ENCODE measurements at regions not wholly inside any gene's neighbourhood (a gene's known extent, or its start where the extent isn't known, plus 50 kb on each side); places are given as distances from the start of the nearest gene placed in this dataset.
A peak's percentile ranks its signal among the peaks of the same experiment; 100 is the strongest.

GRCh38 chr10:69684020-69684980, 54.3 kb downstream of the FAM241B start:
- no peak for DNase-seq (ENCODE audit: low spot score)

- no peak for DNase-seq (ENCODE audit: low spot score)
Measured at GRCh38 chr10:69684981-69685353, 54.9 kb downstream of the FAM241B start.

- DNase-seq (ENCODE audit: low spot score), result no peak
Measured at GRCh38 chr10:69685426-69685801, 55.4 kb downstream of the FAM241B start.

- no peak for DNase-seq (ENCODE audit: low spot score)
Measured at GRCh38 chr10:69685802-69686585, 55.9 kb downstream of the FAM241B start.

GRCh38 chr10:69686866-69687265, 56.8 kb downstream of the FAM241B start:
- DNase-seq (ENCODE audit: low spot score), result no peak

- DNase-seq (ENCODE audit: low spot score), result no peak
Measured at GRCh38 chr10:69687426-69687825, 57.4 kb downstream of the FAM241B start.

GRCh38 chr10:69692267-69692666, 62.2 kb downstream of the FAM241B start:
- DNase-seq (ENCODE audit: low spot score), result no peak

GRCh38 chr10:69692891-69693290, 62.8 kb downstream of the FAM241B start:
- DNase-seq (ENCODE audit: low spot score), result no peak

GRCh38 chr10:69693886-69694285, 63.8 kb downstream of the FAM241B start:
- DNase-seq (ENCODE audit: low spot score), result no peak

- peak; percentile 70 for DNase-seq (ENCODE audit: low spot score)
Measured at GRCh38 chr10:69696073-69696731, 66.2 kb downstream of the FAM241B start.

GRCh38 chr10:69697006-69697405, 67.0 kb downstream of the FAM241B start:
- DNase-seq (ENCODE audit: low spot score), result no peak

GRCh38 chr10:69703256-69703655, 73.2 kb downstream of the FAM241B start:
- DNase-seq (ENCODE audit: low spot score), result no peak

GRCh38 chr10:69703766-69704630, 74.0 kb downstream of the FAM241B start:
- DNase-seq (ENCODE audit: low spot score), result no peak

- no peak for DNase-seq (ENCODE audit: low spot score)
Measured at GRCh38 chr10:69709366-69709941, 79.4 kb downstream of the FAM241B start.

- no peak for DNase-seq (ENCODE audit: low spot score)
Measured at GRCh38 chr10:69710008-69710888, 80.2 kb downstream of the FAM241B start.

GRCh38 chr10:69712342-69712741, 82.3 kb downstream of the FAM241B start:
- DNase-seq (ENCODE audit: low spot score), result no peak

GRCh38 chr10:69714572-69714971, 84.5 kb downstream of the FAM241B start:
- DNase-seq (ENCODE audit: low spot score), result no peak

- DNase-seq (ENCODE audit: low spot score), result no peak
Measured at GRCh38 chr10:69715156-69715898, 85.3 kb downstream of the FAM241B start.

GRCh38 chr10:69715899-69716606, 85.7 kb upstream of the COL13A1 start:
- no peak for DNase-seq (ENCODE audit: low spot score)

Data from NAMALWA (cell line).